HG03460 (cell line): ENCODE measurements at regions not wholly inside any gene's neighbourhood (a gene's known extent, or its start where the extent isn't known, plus 50 kb on each side); places are given as distances from the start of the nearest gene placed in this dataset.
A peak's percentile ranks its signal among the peaks of the same experiment; 100 is the strongest.

ENCODE experiments used
- ATAC-seq: cut with Tn5 transposase; IDR thresholded peaks from one replicate; pipeline ENCODE4 v1.9.1; 2021; ENCODE audit not compliant: unreplicated experiment

- no peak for ATAC-seq
Measured at GRCh38 chr3:113136071-113136470, 75.3 kb upstream of the BOC start.

- ATAC-seq = no peak
Measured at GRCh38 chr3:113136544-113136943, 74.8 kb upstream of the BOC start.

- ATAC-seq = no peak
Measured at GRCh38 chr3:113138839-113139743, 72.3 kb upstream of the BOC start.

DNA sequence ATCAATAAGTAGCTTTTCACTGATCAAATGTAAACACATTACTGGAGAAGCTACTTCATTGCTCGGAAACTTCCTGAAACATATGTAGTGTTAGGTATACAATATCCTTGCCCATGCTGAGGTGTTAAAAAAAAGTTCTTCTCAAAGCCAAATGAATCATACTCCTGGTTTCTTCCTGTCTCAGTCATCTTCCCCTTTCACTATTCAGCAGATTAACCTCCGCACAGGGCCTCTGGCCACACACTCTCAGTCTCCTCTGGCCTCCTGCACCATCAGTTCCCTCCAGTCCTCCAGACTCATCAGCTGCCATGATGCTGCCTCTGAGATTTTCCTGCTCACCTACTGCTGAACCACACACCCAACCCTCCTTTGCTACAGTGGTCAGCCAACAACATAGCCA is 70.5 kb upstream of the BOC start:
- no peak for ATAC-seq

DNA sequence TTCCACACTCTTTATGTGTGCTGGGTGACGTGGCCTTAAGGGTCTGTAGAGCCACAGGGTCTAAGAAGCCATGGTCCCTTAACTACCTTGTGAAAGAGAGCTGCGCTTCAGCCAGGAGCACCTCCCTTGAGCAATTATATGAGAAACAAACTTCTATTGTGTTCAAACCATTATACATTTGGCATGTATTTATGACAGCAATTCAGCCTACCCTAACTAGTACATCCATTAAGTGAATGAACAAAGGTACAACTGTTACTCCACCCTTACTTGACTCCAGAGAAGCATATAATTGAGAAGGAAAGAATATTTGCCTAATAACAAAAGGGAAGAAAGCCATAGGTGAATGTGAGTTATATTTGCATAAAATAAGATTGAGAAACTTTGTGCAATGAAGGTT is 69.8 kb upstream of the BOC start:
- no peak for ATAC-seq

GRCh38 chr3:113142476-113142875 is 68.9 kb upstream of the BOC start:
- no peak for ATAC-seq

DNA sequence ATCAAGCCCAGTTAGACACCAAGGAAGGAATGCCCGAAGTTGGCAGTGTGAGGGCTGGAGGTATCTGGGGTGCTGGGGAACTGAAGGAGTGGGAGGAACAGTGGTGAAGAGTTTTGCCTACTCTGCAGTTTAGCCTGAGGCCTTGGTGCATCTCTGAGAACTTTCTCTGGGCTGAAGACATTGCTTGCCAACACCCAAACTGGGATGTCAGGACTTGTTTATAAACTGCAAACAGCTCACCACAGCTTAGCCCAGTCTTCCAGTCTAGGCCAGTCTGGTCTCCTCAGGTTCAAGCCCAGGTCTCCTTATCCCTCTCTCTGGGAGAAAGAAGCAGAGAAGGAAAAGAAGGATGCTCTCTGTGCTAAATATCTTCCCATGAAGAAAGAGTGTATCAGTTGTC is 68.0 kb upstream of the BOC start:
- no peak for ATAC-seq

GRCh38 chr3:113147681-113148261 is 63.6 kb upstream of the BOC start:
- no peak for ATAC-seq

- no peak for ATAC-seq
Measured at GRCh38 chr3:113148284-113148683, 63.1 kb upstream of the BOC start.

GRCh38 chr3:113150250-113150649 is 61.1 kb upstream of the BOC start:
- no peak for ATAC-seq

DNA sequence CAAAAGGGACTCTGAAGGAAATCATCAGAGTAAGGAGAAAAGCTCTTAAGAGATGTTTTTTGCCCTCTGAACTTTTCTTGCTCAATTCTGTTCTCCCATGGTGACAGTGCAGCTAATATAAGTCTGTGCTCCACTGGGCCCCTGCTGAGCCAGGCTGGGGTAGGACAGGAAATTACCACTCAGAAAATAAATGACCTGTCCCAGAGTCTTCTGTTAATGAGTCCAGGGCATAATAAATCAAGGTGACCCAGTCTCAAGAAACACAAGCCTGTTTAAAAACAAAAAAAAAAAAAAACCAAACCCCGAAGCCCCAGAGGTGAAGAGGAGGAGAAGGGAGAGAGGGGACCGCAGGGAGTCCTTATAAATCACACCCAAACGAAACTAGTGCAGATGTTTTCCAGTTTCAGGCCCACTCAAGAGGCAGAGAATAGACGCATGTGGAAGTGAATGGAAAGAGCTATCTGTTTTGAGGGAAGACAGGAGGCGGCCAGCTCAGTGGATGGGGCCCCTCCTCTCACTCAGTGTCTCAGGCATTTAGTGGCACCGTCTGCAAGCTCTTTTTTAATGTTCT is 59.8 kb upstream of the BOC start:
- ATAC-seq = no peak

DNA sequence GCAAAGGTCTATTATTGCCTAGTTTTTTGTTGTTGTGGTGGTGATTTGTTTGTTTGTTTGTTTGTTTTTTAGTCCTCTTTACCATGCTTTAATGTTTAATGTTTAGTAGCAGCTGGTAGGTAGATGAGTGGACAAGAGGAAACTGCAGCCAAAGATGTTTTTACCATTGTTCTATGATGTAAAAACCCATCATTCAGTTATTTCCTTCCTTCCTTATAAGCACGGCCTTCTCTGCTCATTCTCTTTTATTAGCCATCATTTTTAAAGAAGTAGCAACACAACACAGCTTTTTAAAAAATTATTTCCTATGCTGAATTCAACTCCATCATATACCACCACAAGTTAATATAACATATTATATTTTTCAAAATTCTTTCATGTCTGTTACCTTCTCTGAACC is 58.5 kb upstream of the BOC start:
- no peak for ATAC-seq

DNA sequence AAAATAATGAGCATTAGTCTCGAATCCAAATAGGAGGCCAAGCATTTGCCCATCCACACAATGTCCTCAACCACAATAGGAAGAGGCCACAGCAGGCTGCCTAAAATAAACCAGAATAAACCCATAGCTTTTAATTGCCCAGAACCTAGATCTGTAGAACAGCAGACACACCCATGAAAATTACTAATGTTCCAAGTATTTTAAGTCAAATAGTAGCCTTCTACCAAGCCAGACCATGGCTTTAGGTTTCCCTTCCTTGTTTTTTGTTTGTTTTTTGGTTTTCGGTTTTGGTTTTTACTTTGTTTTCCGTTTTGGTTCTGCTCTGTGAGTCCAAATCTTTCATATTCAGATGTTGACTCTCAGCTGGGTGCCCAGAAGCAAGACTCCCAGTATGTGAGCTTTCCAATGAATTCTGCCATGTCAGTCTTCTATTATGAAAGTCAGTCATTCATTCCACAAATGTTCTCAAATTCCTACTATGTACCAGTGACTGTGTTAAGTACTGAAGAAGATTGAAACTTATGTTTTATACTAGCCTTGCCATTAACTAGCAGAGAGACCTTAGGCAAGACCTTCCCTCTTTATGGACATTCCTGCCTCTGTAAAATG is 57.8 kb upstream of the BOC start:
- peak; percentile 73 for ATAC-seq

GRCh38 chr3:113156816-113157333 is 54.5 kb upstream of the BOC start:
- ATAC-seq = no peak

DNA sequence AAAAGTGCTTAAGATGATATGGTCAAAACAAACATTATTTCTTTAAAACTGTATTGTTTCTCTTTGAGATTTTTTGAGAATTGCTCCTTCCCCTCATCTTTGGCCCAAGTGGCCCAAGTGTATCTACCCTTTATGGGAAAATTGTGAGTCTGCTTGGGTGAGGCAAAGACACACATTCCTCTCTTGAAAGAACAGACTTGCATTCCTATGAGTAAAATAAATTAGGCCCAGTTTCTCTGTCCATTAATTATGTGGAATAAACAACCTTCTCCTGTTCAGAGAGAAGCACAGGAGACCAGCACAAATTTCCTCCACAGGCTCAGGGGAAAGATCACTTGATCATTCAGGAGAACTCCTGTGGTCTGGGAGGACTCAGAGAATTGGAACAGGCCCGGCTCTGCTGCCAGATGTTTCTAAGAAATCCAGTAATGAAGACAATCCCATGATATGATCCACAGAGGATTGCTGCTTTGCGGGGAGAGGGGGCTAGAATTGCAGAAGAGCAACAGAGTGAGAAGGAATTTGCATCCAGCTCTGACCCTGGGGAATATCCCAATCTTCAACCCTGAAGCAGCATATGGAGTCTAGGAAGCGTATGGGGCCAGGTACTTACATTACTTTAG is 53.8 kb upstream of the BOC start:
- no peak for ATAC-seq

DNA sequence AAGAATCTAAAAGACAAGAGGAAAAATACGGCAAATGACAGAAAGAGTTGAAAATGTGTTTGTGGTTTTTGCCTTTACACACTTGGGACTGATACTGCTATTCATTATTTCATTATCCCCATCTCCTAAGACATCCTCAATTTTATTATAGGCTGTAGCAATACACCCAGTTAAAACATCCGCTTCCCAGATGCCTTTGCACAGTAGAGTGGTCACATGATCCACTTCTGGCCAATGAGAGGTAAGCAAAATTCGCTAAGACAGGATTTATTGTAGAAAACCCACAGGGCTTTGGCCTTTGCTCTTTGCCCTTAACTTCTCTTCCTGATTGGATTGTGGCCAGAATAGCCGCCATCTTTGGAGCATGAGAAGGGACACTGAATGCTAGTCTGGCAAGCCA is 53.2 kb upstream of the BOC start:
- no peak for ATAC-seq
